ENCODE measurements at regions not wholly inside any gene's neighbourhood (a gene's known extent, or its start where the extent isn't known, plus 50 kb on each side); places are given as distances from the start of the nearest gene placed in this dataset.
"Not testable (repeated sequence)": the region's sequence is repeated elsewhere in the genome, so short reads cannot be mapped to it uniquely, and the experiment has no call there.

DNA sequence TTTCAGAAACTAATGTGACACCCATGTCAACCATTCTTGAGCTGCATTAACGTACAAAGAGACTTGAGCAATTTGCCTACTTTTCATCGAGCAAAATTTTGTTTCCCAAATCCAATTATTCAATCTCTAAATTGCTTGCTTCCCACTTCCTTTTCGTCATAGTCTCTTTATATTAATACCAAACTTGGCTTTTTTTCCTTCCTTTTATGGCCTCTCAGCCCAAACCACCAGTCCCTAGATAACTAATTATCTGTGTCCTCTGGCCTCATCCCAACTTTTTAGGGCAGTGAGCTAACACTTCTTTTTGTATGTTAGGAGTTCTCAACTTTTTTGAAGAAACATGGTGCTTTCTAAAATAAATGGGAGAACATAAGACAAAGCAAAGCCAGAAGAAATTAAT, 155.5 kb upstream of the S1PR3 start:
- H3K27me3 ChIP-seq (ENCODE audit: control insufficient read depth, insufficient read depth, low read length), result no peaks in the 10 kb centered on the region
- TF ChIP-seq, protein P1, sequence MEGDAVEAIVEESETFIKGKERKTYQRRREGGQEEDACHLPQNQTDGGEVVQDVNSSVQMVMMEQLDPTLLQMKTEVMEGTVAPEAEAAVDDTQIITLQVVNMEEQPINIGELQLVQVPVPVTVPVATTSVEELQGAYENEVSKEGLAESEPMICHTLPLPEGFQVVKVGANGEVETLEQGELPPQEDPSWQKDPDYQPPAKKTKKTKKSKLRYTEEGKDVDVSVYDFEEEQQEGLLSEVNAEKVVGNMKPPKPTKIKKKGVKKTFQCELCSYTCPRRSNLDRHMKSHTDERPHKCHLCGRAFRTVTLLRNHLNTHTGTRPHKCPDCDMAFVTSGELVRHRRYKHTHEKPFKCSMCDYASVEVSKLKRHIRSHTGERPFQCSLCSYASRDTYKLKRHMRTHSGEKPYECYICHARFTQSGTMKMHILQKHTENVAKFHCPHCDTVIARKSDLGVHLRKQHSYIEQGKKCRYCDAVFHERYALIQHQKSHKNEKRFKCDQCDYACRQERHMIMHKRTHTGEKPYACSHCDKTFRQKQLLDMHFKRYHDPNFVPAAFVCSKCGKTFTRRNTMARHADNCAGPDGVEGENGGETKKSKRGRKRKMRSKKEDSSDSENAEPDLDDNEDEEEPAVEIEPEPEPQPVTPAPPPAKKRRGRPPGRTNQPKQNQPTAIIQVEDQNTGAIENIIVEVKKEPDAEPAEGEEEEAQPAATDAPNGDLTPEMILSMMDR (IDR thresholded peaks at IDR 0.05; ENCODE audit: insufficient read depth, low read length, poor library complexity, severe bottlenecking), result no peak
- no peak for DNase-seq (ENCODE audit: low read depth)
- H3K4me3 ChIP-seq (ENCODE audit: low read depth, low read length), result no peak overlapping the region
- no peaks in the 10 kb centered on the region for H3K36me3 ChIP-seq (ENCODE audit: control insufficient read depth, insufficient read depth, low read length)

DNA sequence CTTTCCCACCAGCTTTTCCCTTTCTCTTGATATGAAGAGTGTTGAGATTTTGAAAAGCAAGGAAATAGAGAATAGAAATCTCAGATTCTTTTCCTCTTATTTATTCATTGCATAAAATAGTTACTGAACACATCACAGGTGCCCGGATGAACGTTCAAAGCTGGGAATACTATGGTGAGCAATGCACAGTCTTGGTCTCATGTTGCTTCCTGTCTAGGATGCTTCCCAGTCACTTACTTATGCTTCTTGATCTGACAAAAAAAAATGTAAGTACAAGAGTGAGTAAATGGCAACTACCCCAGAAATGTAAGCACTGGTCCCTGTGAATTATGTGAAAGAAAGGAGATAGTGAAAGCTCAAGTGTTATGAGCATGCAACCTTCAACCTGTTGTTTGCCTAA, 153.5 kb upstream of the S1PR3 start:
- TF ChIP-seq, protein P1 (IDR thresholded peaks at IDR 0.05; ENCODE audit: insufficient read depth, low read length, poor library complexity, severe bottlenecking), result no peak
- no peak for DNase-seq (ENCODE audit: low read depth)
- Histone ChIP-seq H3K4me3 (ENCODE audit: low read depth, low read length) (no peak overlapping the region), H3K27me3 (ENCODE audit: control insufficient read depth, insufficient read depth, low read length) (no peaks in the 10 kb centered on the region), H3K36me3 (ENCODE audit: control insufficient read depth, insufficient read depth, low read length) (no peaks in the 10 kb centered on the region)

DNA sequence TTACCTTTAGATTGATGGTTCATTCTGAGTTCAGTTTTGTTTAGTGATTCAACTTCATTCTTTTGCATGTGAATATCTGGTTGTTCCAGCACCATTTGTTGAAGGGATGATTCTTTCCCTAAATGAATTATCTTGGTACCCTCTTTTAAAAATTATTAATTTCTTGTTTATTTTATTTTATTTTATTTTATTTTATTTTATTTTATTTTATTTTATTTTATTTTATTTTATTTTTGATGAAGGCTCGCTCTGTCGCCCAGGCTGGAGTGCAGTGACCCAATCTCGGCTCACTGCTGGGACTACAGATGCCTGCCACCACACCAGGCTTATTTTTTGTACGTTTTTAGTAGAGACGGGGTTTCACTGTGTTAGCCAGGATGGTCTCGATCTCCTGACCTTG, 141.4 kb upstream of the S1PR3 start:
- not testable (repeated sequence) for H3K27me3 ChIP-seq (ENCODE audit: control insufficient read depth, insufficient read depth, low read length); H3K36me3 ChIP-seq (ENCODE audit: control insufficient read depth, insufficient read depth, low read length); H3K4me3 ChIP-seq (ENCODE audit: low read depth, low read length); DNase-seq (ENCODE audit: low read depth)

GRCh38 chr9:88852794-88853193, 138.5 kb upstream of the S1PR3 start:
- peak; percentile 83 for DNase-seq (ENCODE audit: low read depth)
- H3K36me3 ChIP-seq (ENCODE audit: control insufficient read depth, insufficient read depth, low read length), result no peaks in the 10 kb centered on the region

DNA sequence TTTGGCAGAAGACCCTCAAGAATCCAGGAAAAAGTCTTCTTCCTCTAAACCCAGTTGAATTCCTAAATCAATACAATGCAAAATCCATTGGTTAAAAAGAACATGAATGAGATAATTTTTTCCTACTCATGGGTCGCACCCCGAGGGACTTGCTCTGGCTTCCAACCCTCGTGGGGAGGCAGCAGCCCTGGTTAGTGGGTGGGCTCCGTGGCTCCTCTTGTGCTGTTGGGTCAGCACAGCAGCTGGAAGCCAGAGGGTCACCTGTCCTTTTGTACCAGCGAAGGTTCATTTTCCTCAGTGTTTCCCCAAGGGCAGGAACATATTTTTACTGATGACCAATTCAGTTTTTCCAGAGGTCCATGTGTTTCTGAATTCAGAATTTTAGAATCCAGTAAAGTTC, 120.6 kb upstream of the S1PR3 start:
- TF ChIP-seq, protein P1 (IDR thresholded peaks at IDR 0.05; ENCODE audit: insufficient read depth, low read length, poor library complexity, severe bottlenecking), result no peak
- Histone ChIP-seq H3K27me3 (ENCODE audit: control insufficient read depth, insufficient read depth, low read length) (no peaks in the 10 kb centered on the region), H3K4me3 (ENCODE audit: low read depth, low read length) (no peak overlapping the region), H3K36me3 (ENCODE audit: control insufficient read depth, insufficient read depth, low read length) (no peaks in the 10 kb centered on the region)
- no peak for DNase-seq (ENCODE audit: low read depth)

More at GRCh38 chr9:88852794-88853193, 138.5 kb upstream of the S1PR3 start:
- H3K27me3 ChIP-seq (ENCODE audit: control insufficient read depth, insufficient read depth, low read length), result no peaks in the 10 kb centered on the region
- TF ChIP-seq, protein P1 (IDR thresholded peaks at IDR 0.05; ENCODE audit: insufficient read depth, low read length, poor library complexity, severe bottlenecking), result no peak
- H3K4me3 ChIP-seq (ENCODE audit: low read depth, low read length), result no peak overlapping the region

DNA sequence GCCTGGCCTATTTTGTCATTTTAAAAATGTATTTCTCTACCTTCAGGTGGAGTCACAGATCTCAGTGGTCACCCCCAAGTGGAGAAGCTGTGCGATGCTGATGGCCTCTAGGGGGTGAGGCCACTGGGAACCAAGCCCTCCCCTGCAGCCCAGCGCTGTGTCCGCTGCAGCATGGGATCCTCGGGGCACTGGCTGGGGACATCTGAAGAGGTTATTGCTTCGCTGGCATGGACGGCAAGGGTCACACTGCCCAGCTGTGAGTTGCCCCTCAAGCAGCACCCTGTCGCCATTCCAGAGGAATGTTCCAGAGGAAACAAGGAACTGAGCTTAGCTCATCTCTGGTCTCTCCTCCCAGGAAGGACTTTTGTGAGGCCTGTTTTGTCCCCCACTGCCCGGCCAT, 119.6 kb upstream of the S1PR3 start:
- TF ChIP-seq, protein P1 (IDR thresholded peaks at IDR 0.05; ENCODE audit: insufficient read depth, low read length, poor library complexity, severe bottlenecking), result no peak
- Histone ChIP-seq H3K4me3 (ENCODE audit: low read depth, low read length) (no peak overlapping the region), H3K36me3 (ENCODE audit: control insufficient read depth, insufficient read depth, low read length) (no peaks in the 10 kb centered on the region), H3K27me3 (ENCODE audit: control insufficient read depth, insufficient read depth, low read length) (no peaks in the 10 kb centered on the region)
- no peak for DNase-seq (ENCODE audit: low read depth)
